Small intestine (tissue), 7 donors: ENCODE measurements at regions not wholly inside any gene's neighbourhood (a gene's known extent, or its start where the extent isn't known, plus 50 kb on each side); places are given as distances from the start of the nearest gene placed in this dataset.
A peak's percentile ranks its signal among the peaks of the same experiment; 100 is the strongest.
"Not testable (repeated sequence)": the region's sequence is repeated elsewhere in the genome, so short reads cannot be mapped to it uniquely, and the experiment has no call there.

Experiments used
- DNase-seq, 2 donors: peaks; one replicate each; pipeline versions ENCODE4 v3.0.0 to v3.0.0-alpha.2; 2013
- FAIRE-seq: peaks from 2 replicates; lab custom pipeline; 2012; peaks lifted over from hg19 to GRCh38; lab: Jason Lieb, UNC
- H3K27ac ChIP-seq, 3 donors: one replicate each; pipeline ENCODE4 v1.5.1; 2013; ENCODE audit warnings: low read length in 2 of 3, mild to moderate bottlenecking in 2 of 3, control low read depth in 1 of 3, inconsistent platforms in 1 of 3, low read depth in 1 of 3, moderate library complexity in 1 of 3
- H3K27me3 ChIP-seq, 3 donors: one replicate each; pipeline ENCODE4 v1.6.1; 2013; ENCODE audit warnings: low read length in 3 of 3, inconsistent platforms in 1 of 3; ENCODE audit not compliant: control insufficient read depth in 3 of 3, insufficient read depth in 3 of 3
- H3K36me3 ChIP-seq, 3 donors: one replicate each; pipeline ENCODE4 v1.6.1; 2013; ENCODE audit warnings: low read length in 3 of 3, inconsistent platforms in 1 of 3, low read depth in 1 of 3, mild to moderate bottlenecking in 1 of 3, moderate library complexity in 1 of 3; ENCODE audit not compliant: control insufficient read depth in 3 of 3, insufficient read depth in 2 of 3
- H3K4me1 ChIP-seq, 3 donors: one replicate each; pipeline ENCODE4 v1.6.1; 2013; ENCODE audit warnings: low read length in 2 of 3, inconsistent platforms in 1 of 3, low read depth in 1 of 3, mild to moderate bottlenecking in 1 of 3, moderate library complexity in 1 of 3; ENCODE audit not compliant: control insufficient read depth in 3 of 3, insufficient read depth in 2 of 3
- H3K4me3 ChIP-seq, 3 donors: one replicate each; pipeline ENCODE4 v1.5.1; 2013; ENCODE audit warnings: low read length in 3 of 3, control low read depth in 1 of 3, inconsistent platforms in 1 of 3, low read depth in 1 of 3, mild to moderate bottlenecking in 1 of 3, moderate library complexity in 1 of 3
- H3K9me3 ChIP-seq, 2 donors: one replicate each; pipeline ENCODE4 v1.6.1; 2013; ENCODE audit warnings: low read depth in 1 of 2, low read length in 1 of 2; ENCODE audit not compliant: control insufficient read depth in 2 of 2, insufficient read depth in 1 of 2
- WGBS, 3 donors: extraction: QIAGEN DNeasy Blood & Tissue Kit; methylation state at CpG; one replicate each; pipeline ENCODE4 v1.1.7; 2013; 5-methylcytosine and 5-hydroxymethylcytosine counted together
- donor health status: healthy with polysubstance abuse.
- donor health status: control.
- donor health status: control.
- donor health status: Bipolar disorder and iron deficiency.
- donor health status: healthy.

GRCh38 chr3:182644013-182644412 lies 149.3 kb upstream of the ATP11B start:
- H3K27ac ChIP-seq = no peak overlapping the region
- H3K27me3 ChIP-seq = peaks cover 0 to 3% (median 0%) of the 10 kb centered on the region in 3 donors
- FAIRE-seq = no peak
- no peak overlapping the region for H3K4me3 ChIP-seq
- DNase-seq = no peak
- H3K36me3 ChIP-seq = no peaks in the 10 kb centered on the region
- peaks cover 0 to 20% (median 0%) of the 10 kb centered on the region in 3 donors for H3K4me1 ChIP-seq
- no peaks in the 10 kb centered on the region for H3K9me3 ChIP-seq
- 79 to 84% (median 80%) methylated on average over 3 of the region's 3 CpGs for WGBS, 3 donors

GRCh38 chr3:182644790-182645433 lies 148.4 kb upstream of the ATP11B start:
- H3K4me3 ChIP-seq = no peak overlapping the region
- H3K27me3 ChIP-seq = peaks cover 0 to 3% (median 0%) of the 10 kb centered on the region in 3 donors
- DNase-seq = no peak
- no peak overlapping the region for H3K27ac ChIP-seq
- no peaks in the 10 kb centered on the region for H3K36me3 ChIP-seq
- 76 to 90% (median 89%) methylated on average over 5 of the region's 5 CpGs for WGBS, 3 donors
- no peak for FAIRE-seq
- peaks cover 0 to 20% (median 0%) of the 10 kb centered on the region in 3 donors for H3K4me1 ChIP-seq
- no peaks in the 10 kb centered on the region for H3K9me3 ChIP-seq

- FAIRE-seq (no peak), DNase-seq (no peak)
- 84 to 88% (median 85%) methylated on average over 3 of the region's 3 CpGs for WGBS, 3 donors
Measured at GRCh38 chr3:182650568-182651128, 142.7 kb upstream of the ATP11B start.

GRCh38 chr3:182651461-182651860 lies 141.8 kb upstream of the ATP11B start:
- DNase-seq = peak; percentile 72 to 79
- no peak overlapping the region for H3K4me3 ChIP-seq
- H3K4me1 ChIP-seq = peaks cover 0 to 12% (median 0%) of the 10 kb centered on the region in 3 donors
- no peak overlapping the region for H3K27ac ChIP-seq
- WGBS, 3 donors = 24 to 63% (median 38%) methylated on average over 8 of the region's 8 CpGs
- H3K27me3 ChIP-seq = no peaks in the 10 kb centered on the region
- H3K36me3 ChIP-seq = no peaks in the 10 kb centered on the region
- FAIRE-seq = no peak
- H3K9me3 ChIP-seq = no peaks in the 10 kb centered on the region

More at GRCh38 chr3:182650568-182651128, 142.7 kb upstream of the ATP11B start:
- H3K4me3 ChIP-seq = no peak overlapping the region
- H3K27me3 ChIP-seq = peaks cover 0 to 3% (median 0%) of the 10 kb centered on the region in 3 donors
- H3K27ac ChIP-seq = no peak overlapping the region
- peaks cover 0 to 12% (median 0%) of the 10 kb centered on the region in 3 donors for H3K4me1 ChIP-seq
- H3K36me3 ChIP-seq = no peaks in the 10 kb centered on the region
- no peaks in the 10 kb centered on the region for H3K9me3 ChIP-seq

GRCh38 chr3:182653065-182653464 lies 140.2 kb upstream of the ATP11B start:
- H3K27ac ChIP-seq, DNase-seq, H3K9me3 ChIP-seq, FAIRE-seq, H3K4me3 ChIP-seq, H3K36me3 ChIP-seq, H3K27me3 ChIP-seq: not testable (repeated sequence)
- WGBS, 3 donors = 85 to 100% (median 91%) methylated on average over 1 of the region's 1 CpG
- H3K4me1 ChIP-seq = peaks cover 0 to 12% (median 0%) of the 10 kb centered on the region in 3 donors

- Histone ChIP-seq H3K9me3 (no peaks in the 10 kb centered on the region), H3K4me3 (no peak overlapping the region), H3K4me1 (no peaks in the 10 kb centered on the region), H3K36me3 (no peaks in the 10 kb centered on the region), H3K27ac (no peak overlapping the region), H3K27me3 (peaks cover 0 to 7% (median 3%) of the 10 kb centered on the region in 3 donors)
- no peak for DNase-seq
- FAIRE-seq = no peak
- 86 to 89% (median 86%) methylated on average over 3 of the region's 3 CpGs for WGBS, 3 donors
Measured at GRCh38 chr3:182668541-182668940, 124.8 kb upstream of the ATP11B start.

GRCh38 chr3:182668974-182669373 lies 124.3 kb upstream of the ATP11B start:
- FAIRE-seq = no peak

GRCh38 chr3:182671541-182671940 lies 121.8 kb upstream of the ATP11B start:
- no peak overlapping the region for H3K4me3 ChIP-seq
- H3K36me3 ChIP-seq = no peaks in the 10 kb centered on the region
- FAIRE-seq = no peak
- DNase-seq = no peak
- H3K27me3 ChIP-seq = peaks cover 0 to 9% (median 8%) of the 10 kb centered on the region in 3 donors
- 52 to 65% (median 57%) methylated on average over 2 of the region's 2 CpGs for WGBS, 3 donors
- no peaks in the 10 kb centered on the region for H3K4me1 ChIP-seq
- no peaks in the 10 kb centered on the region for H3K9me3 ChIP-seq
- H3K27ac ChIP-seq = no peak overlapping the region

More at GRCh38 chr3:182668974-182669373, 124.3 kb upstream of the ATP11B start:
- H3K9me3 ChIP-seq = no peaks in the 10 kb centered on the region
- no peak for DNase-seq
- peaks cover 0 to 7% (median 3%) of the 10 kb centered on the region in 3 donors for H3K27me3 ChIP-seq
- no peaks in the 10 kb centered on the region for H3K4me1 ChIP-seq
- no peak overlapping the region for H3K27ac ChIP-seq
- no peaks in the 10 kb centered on the region for H3K36me3 ChIP-seq
- no peak overlapping the region for H3K4me3 ChIP-seq
